ENCODE measurements at regions not wholly inside any gene's neighbourhood (a gene's known extent, or its start where the extent isn't known, plus 50 kb on each side); places are given as distances from the start of the nearest gene placed in this dataset.

DNA sequence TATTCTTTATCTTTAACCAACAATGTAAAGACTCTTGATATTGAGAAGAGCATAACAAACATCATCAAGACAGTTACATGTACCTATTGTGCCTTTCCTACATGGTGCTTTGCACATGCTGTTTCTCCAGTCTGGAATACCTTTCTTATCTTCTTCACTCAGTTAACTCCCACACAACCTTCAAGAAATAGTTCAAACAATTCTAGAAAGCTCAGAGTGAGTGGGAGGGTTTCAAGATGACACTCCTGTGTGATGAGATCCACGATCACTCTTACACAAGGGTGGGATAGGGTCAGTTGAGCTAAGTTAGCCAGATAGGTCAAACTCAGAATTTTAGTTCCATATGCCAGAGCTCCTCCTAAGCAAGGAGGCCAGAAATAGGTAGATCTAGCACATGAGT lies 915.5 kb downstream of the NR2F1-AS1 start:
- TF ChIP-seq, protein P1, sequence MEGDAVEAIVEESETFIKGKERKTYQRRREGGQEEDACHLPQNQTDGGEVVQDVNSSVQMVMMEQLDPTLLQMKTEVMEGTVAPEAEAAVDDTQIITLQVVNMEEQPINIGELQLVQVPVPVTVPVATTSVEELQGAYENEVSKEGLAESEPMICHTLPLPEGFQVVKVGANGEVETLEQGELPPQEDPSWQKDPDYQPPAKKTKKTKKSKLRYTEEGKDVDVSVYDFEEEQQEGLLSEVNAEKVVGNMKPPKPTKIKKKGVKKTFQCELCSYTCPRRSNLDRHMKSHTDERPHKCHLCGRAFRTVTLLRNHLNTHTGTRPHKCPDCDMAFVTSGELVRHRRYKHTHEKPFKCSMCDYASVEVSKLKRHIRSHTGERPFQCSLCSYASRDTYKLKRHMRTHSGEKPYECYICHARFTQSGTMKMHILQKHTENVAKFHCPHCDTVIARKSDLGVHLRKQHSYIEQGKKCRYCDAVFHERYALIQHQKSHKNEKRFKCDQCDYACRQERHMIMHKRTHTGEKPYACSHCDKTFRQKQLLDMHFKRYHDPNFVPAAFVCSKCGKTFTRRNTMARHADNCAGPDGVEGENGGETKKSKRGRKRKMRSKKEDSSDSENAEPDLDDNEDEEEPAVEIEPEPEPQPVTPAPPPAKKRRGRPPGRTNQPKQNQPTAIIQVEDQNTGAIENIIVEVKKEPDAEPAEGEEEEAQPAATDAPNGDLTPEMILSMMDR (conservative IDR thresholded peaks at IDR 0.05 in 1 of 2, IDR thresholded peaks at IDR 0.05 in 1 of 2; ENCODE audit: extremely low read depth in 1 of 2, insufficient read depth in 1 of 2, low read depth in 1 of 2, low read length in 2 of 2), result no peak
- no peak for TF ChIP-seq EZH2 (IDR thresholded peaks at IDR 0.05; ENCODE audit: borderline replicate concordance, low read length)
